ENCODE measurements at regions not wholly inside any gene's neighbourhood (a gene's known extent, or its start where the extent isn't known, plus 50 kb on each side); places are given as distances from the start of the nearest gene placed in this dataset.

DNA sequence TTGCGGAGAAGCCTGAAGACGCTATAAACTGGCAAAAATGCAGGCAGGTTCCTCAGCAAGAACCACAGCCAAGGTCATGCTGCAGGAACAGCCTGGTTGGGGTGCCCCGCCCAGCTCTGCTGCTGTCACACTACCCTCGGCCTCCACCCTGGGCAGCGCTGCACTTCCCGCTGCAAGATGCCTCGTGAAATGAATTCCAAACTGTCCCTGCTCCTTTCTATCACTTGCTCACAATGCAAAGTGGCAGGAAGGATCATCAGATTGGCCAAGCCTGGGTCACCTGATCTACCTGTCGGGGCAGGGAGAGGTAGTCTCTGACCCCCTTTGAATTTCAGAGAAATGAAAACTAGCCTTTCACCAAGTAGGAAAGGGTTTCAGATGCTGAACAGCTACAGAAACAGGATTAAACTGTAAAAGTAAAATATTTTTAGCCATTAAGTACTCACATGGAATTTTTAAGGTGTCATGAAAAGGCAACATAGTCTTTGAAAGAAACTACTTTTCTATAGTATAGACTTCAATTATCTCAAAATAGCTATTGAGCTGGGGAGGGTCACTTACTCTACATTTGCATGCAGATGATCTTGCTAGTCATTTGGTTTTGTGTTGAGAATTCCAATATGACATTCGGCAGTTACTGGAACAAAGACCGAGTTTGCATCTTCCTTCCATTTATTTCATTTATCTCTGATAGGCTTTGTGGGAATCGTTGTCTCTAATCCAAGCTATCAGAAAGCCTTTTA lies 236.4 kb upstream of the ASCC3 start:
- H3K27me3 ChIP-seq (replicated peaks; ENCODE audit: control insufficient read depth, insufficient read depth, low read length), result no peaks in the 10 kb centered on the region
- Mint-ChIP-seq H3K36me3 (ENCODE audit: insufficient read depth, unreplicated experiment) (no peaks in the 10 kb centered on the region), H3K27me3 (ENCODE audit: insufficient read depth, unreplicated experiment) (no peaks in the 10 kb centered on the region), H3K4me1 (ENCODE audit: low read depth, unreplicated experiment) (no peaks in the 10 kb centered on the region), H3K4me3 (ENCODE audit: unreplicated experiment) (no peak overlapping the region), H3K27ac (ENCODE audit: unreplicated experiment) (no peak overlapping the region), H3K9me3 (ENCODE audit: unreplicated experiment) (no peaks in the 10 kb centered on the region)
- intact Hi-C loops (cut with micrococcal nuclease; ENCODE audit: unreplicated experiment), result no loop called here
- H3K36me3 ChIP-seq (ENCODE audit: control insufficient read depth, insufficient read depth, low read length), result no peaks in the 10 kb centered on the region
- no peaks in the 10 kb centered on the region for H3K9me3 ChIP-seq
- no TSS peak for BruUV-seq (replicated peaks)
- H3K4me3 ChIP-seq (ENCODE audit: low read depth, low read length), result no peak overlapping the region
- POLR2A ChIA-PET, result no interaction called here
- CTCF ChIA-PET, result no interaction called here
- TF ChIP-seq CTCF (IDR thresholded peaks at IDR 0.05; ENCODE audit: insufficient read depth in 1 of 2, low read depth in 1 of 2, low read length in 1 of 2, severe bottlenecking in 1 of 2, unreplicated experiment in 1 of 2), result no peak
- H3K4me1 ChIP-seq, result no peaks in the 10 kb centered on the region
- no peak for DNase-seq

- H3K9me3 Mint-ChIP-seq (ENCODE audit: unreplicated experiment), result no peaks in the 10 kb centered on the region
- Histone ChIP-seq H3K4me1 (no peaks in the 10 kb centered on the region), H3K4me3 (ENCODE audit: low read depth, low read length) (no peak overlapping the region), H3K9me3 (no peaks in the 10 kb centered on the region), H3K36me3 (ENCODE audit: control insufficient read depth, insufficient read depth, low read length) (no peaks in the 10 kb centered on the region), H3K27me3 (replicated peaks; ENCODE audit: control insufficient read depth, insufficient read depth, low read length) (no peaks in the 10 kb centered on the region)
- no peak for TF ChIP-seq CTCF (IDR thresholded peaks at IDR 0.05; ENCODE audit: insufficient read depth in 1 of 2, low read depth in 1 of 2, low read length in 1 of 2, severe bottlenecking in 1 of 2, unreplicated experiment in 1 of 2)
- H3K4me3 Mint-ChIP-seq (ENCODE audit: unreplicated experiment), result no peak overlapping the region
- ChIA-PET CTCF (no interaction called here), POLR2A (no interaction called here)
- intact Hi-C loops (cut with micrococcal nuclease; ENCODE audit: unreplicated experiment), result no loop called here
- BruUV-seq (replicated peaks), result no TSS peak
- no peak for DNase-seq
- H3K27me3 Mint-ChIP-seq (ENCODE audit: insufficient read depth, unreplicated experiment), result no peaks in the 10 kb centered on the region
- no peak overlapping the region for H3K27ac Mint-ChIP-seq (ENCODE audit: unreplicated experiment)
- H3K36me3 Mint-ChIP-seq (ENCODE audit: insufficient read depth, unreplicated experiment), result no peaks in the 10 kb centered on the region
- no peaks in the 10 kb centered on the region for H3K4me1 Mint-ChIP-seq (ENCODE audit: low read depth, unreplicated experiment)
Observed at GRCh38 chr6:101118136-101118396, 236.9 kb upstream of the ASCC3 start.

- BruUV-seq (replicated peaks), result no TSS peak
- Mint-ChIP-seq H3K4me3 (ENCODE audit: unreplicated experiment) (no peak overlapping the region), H3K27ac (ENCODE audit: unreplicated experiment) (no peak overlapping the region), H3K36me3 (ENCODE audit: insufficient read depth, unreplicated experiment) (no peaks in the 10 kb centered on the region), H3K27me3 (ENCODE audit: insufficient read depth, unreplicated experiment) (no peaks in the 10 kb centered on the region), H3K4me1 (ENCODE audit: low read depth, unreplicated experiment) (no peaks in the 10 kb centered on the region), H3K9me3 (ENCODE audit: unreplicated experiment) (no peaks in the 10 kb centered on the region)
- no peaks in the 10 kb centered on the region for H3K36me3 ChIP-seq (ENCODE audit: control insufficient read depth, insufficient read depth, low read length)
- H3K27me3 ChIP-seq (replicated peaks; ENCODE audit: control insufficient read depth, insufficient read depth, low read length), result no peaks in the 10 kb centered on the region
- no peak for TF ChIP-seq CTCF (IDR thresholded peaks at IDR 0.05; ENCODE audit: insufficient read depth in 1 of 2, low read depth in 1 of 2, low read length in 1 of 2, severe bottlenecking in 1 of 2, unreplicated experiment in 1 of 2)
- intact Hi-C loops (cut with micrococcal nuclease; ENCODE audit: unreplicated experiment), result no loop called here
- POLR2A ChIA-PET, result no interaction called here
- no peaks in the 10 kb centered on the region for H3K4me1 ChIP-seq
- H3K4me3 ChIP-seq (ENCODE audit: low read depth, low read length), result no peak overlapping the region
- no peaks in the 10 kb centered on the region for H3K9me3 ChIP-seq
- CTCF ChIA-PET, result no interaction called here
- no peak for DNase-seq
Observed at GRCh38 chr6:101120747-101121146, 239.6 kb upstream of the ASCC3 start.

All from Caco-2 (cell line).